WTC11 (cell line): ENCODE measurements at regions not wholly inside any gene's neighbourhood (a gene's known extent, or its start where the extent isn't known, plus 50 kb on each side); places are given as distances from the start of the nearest gene placed in this dataset.

Experiments
- ATAC-seq: fragments of 200-7000 bp; cut with Tn5 transposase; 2 replicates; pipeline ENCODE4 v1.10.0; 2021; ENCODE audit warnings: mild to moderate bottlenecking, moderate library complexity
- CTCF ChIA-PET: fragments of 300-600 bp; sonication (Branson Sonifier 250); formaldehyde crosslinking; loops from one replicate; lab custom pipeline; 2021; ENCODE audit warnings: antibody characterized with exemption; lab: Charles Lee
- POLR2A ChIA-PET: fragments of 350-600 bp; sonication (Branson Sonifier 250); formaldehyde crosslinking; loops from one replicate; lab custom pipeline; 2021; ENCODE audit warnings: antibody characterized with exemption; lab: Charles Lee
- DNase-seq: peaks from one replicate; pipeline ENCODE4 v3.0.0; 2021; ENCODE audit warnings: low spot score
- H3K27ac Mint-ChIP-seq: 2 replicates; pipeline ENCODE4 v1.8.0; 2021; ENCODE audit warnings: mixed read lengths
- H3K27me3 Mint-ChIP-seq: 2 replicates; pipeline ENCODE4 v1.8.0; 2021; ENCODE audit warnings: low read depth, mild to moderate bottlenecking, moderate library complexity, mixed read lengths
- H3K36me3 Mint-ChIP-seq: 2 replicates; pipeline ENCODE4 v1.8.0; 2021; ENCODE audit warnings: mixed read lengths
- H3K4me1 Mint-ChIP-seq: 2 replicates; pipeline ENCODE4 v1.8.0; 2022; ENCODE audit warnings: mixed read lengths
- H3K4me3 Mint-ChIP-seq: 2 replicates; pipeline ENCODE4 v1.8.0; 2021; ENCODE audit warnings: mild to moderate bottlenecking, moderate library complexity, mixed read lengths
- H3K9me3 Mint-ChIP-seq: 2 replicates; pipeline ENCODE4 v1.8.0; 2021; ENCODE audit warnings: mixed read lengths
- ELF4 ChIP-seq: sonication (generic); formaldehyde crosslinking; IDR thresholded peaks from 2 replicates; pipeline ENCODE4 v1.8.1; 2022; ENCODE audit warnings: low read depth, mild to moderate bottlenecking, moderate library complexity, missing genetic modification reagents
- ERG ChIP-seq: fragments of 250-450 bp; sonication (Bioruptor Pico); IDR thresholded peaks from 2 replicates; pipeline ENCODE4 v1.8.0; 2021; ENCODE audit warnings: mild to moderate bottlenecking
- ESRRA ChIP-seq: sonication (generic); formaldehyde crosslinking; IDR thresholded peaks from 2 replicates; pipeline ENCODE4 v1.8.1; 2022; ENCODE audit warnings: mild to moderate bottlenecking, missing genetic modification reagents, borderline replicate concordance
- GTF2I ChIP-seq: fragments of 250-450 bp; sonication (Bioruptor Pico); conservative IDR thresholded peaks from 2 replicates; pipeline ENCODE4 v1.4.0; 2021; ENCODE audit warnings: mild to moderate bottlenecking
- NFE2L1 ChIP-seq: sonication (generic); formaldehyde crosslinking; IDR thresholded peaks from 2 replicates; pipeline ENCODE4 v1.8.1; 2023; ENCODE audit warnings: missing genetic modification reagents
- PRRX2 ChIP-seq: fragments of 250-450 bp; sonication (Bioruptor Pico); IDR thresholded peaks from 2 replicates; pipeline ENCODE4 v1.8.0; 2021; ENCODE audit warnings: mild to moderate bottlenecking
- RORB ChIP-seq: fragments of 250-450 bp; sonication (Bioruptor Pico); IDR thresholded peaks from 2 replicates; pipeline ENCODE4 v1.9.0; 2021; ENCODE audit warnings: mild to moderate bottlenecking
- SMAD3 ChIP-seq: sonication (generic); formaldehyde crosslinking; IDR thresholded peaks from 2 replicates; pipeline ENCODE4 v1.8.0; 2022; ENCODE audit warnings: missing genetic modification reagents, mild to moderate bottlenecking, borderline replicate concordance
- SMAD4 ChIP-seq: sonication (generic); formaldehyde crosslinking; IDR thresholded peaks from 2 replicates; pipeline ENCODE4 v1.8.0; 2022; ENCODE audit warnings: mild to moderate bottlenecking, missing genetic modification reagents
- TEAD1 ChIP-seq: sonication (generic); formaldehyde crosslinking; IDR thresholded peaks from 2 replicates; pipeline ENCODE4 v1.8.0; 2022; ENCODE audit warnings: mild to moderate bottlenecking, missing genetic modification reagents
- ZNF138 ChIP-seq: sonication (generic); formaldehyde crosslinking; conservative IDR thresholded peaks from 2 replicates; pipeline ENCODE4 v1.8.1; 2022; ENCODE audit warnings: mild to moderate bottlenecking, moderate library complexity, missing genetic modification reagents
- ZNF232 ChIP-seq: sonication (generic); formaldehyde crosslinking; IDR thresholded peaks from 2 replicates; pipeline ENCODE4 v1.8.0; 2022; ENCODE audit warnings: mild to moderate bottlenecking, missing genetic modification reagents
- ZNF416 ChIP-seq: fragments of 250-450 bp; sonication (Bioruptor Pico); IDR thresholded peaks from 2 replicates; pipeline ENCODE4 v1.9.0; 2021; ENCODE audit warnings: mild to moderate bottlenecking, inconsistent platforms
- ZNF425 ChIP-seq: fragments of 250-450 bp; sonication (Bioruptor Pico); conservative IDR thresholded peaks from 2 replicates; pipeline ENCODE4 v1.9.0; 2021; ENCODE audit warnings: mild to moderate bottlenecking
- ZNF532 ChIP-seq: fragments of 250-450 bp; sonication (Bioruptor Pico); IDR thresholded peaks from 2 replicates; pipeline ENCODE4 v1.9.0; 2021; ENCODE audit warnings: mild to moderate bottlenecking, borderline replicate concordance
- TF ChIP-seq, protein P1 (sequence below): sonication (generic); formaldehyde crosslinking; IDR thresholded peaks from 2 replicates; pipeline ENCODE4 v1.8.1; 2022; ENCODE audit warnings: missing genetic modification reagents, borderline replicate concordance
- TF ChIP-seq, protein P2 (sequence below): sonication (generic); formaldehyde crosslinking; IDR thresholded peaks from 2 replicates; pipeline ENCODE4 v1.8.1; 2023; ENCODE audit warnings: mild to moderate bottlenecking, missing genetic modification reagents
- TF ChIP-seq, protein P3 (sequence below): sonication (generic); formaldehyde crosslinking; IDR thresholded peaks from 2 replicates; pipeline ENCODE4 v1.8.0; 2022; ENCODE audit warnings: mild to moderate bottlenecking, missing genetic modification reagents
- TF ChIP-seq, protein P4 (sequence below): sonication (generic); formaldehyde crosslinking; IDR thresholded peaks from 2 replicates; pipeline ENCODE4 v1.8.1; 2023; ENCODE audit warnings: mild to moderate bottlenecking, moderate library complexity, missing genetic modification reagents

DNA sequence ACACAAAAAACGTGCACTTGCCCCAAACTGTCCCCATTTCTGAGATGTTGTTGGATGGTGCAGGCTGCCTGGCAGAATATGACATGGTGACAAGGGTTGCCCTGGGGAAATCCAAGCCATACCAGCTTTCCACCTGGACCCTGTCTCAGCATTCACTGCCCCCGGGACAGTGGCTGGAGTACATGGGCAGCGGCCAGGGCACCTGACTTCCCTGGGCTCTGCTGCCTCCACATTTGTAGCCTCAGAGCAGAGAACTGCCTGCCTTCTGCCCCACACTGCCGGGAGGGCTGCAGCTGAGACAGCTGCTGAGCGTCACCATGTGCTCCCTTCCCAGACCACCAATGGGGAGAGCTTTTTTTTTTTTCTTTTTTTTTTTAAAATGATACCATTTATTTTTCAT, 222.9 kb upstream of the ZNF32 start:
- H3K36me3 Mint-ChIP-seq = no peaks in the 10 kb centered on the region
- TF ChIP-seq, protein P1, sequence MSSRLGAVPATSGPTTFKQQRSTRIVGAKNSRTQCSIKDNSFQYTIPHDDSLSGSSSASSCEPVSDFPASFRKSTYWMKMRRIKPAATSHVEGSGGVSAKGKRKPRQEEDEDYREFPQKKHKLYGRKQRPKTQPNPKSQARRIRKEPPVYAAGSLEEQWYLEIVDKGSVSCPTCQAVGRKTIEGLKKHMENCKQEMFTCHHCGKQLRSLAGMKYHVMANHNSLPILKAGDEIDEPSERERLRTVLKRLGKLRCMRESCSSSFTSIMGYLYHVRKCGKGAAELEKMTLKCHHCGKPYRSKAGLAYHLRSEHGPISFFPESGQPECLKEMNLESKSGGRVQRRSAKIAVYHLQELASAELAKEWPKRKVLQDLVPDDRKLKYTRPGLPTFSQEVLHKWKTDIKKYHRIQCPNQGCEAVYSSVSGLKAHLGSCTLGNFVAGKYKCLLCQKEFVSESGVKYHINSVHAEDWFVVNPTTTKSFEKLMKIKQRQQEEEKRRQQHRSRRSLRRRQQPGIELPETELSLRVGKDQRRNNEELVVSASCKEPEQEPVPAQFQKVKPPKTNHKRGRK = no peak
- TF ChIP-seq SMAD3 (CRISPR knock-in tag) (no peak), ZNF425 (CRISPR knock-in tag) (no peak), ZNF532 (CRISPR knock-in tag) (no peak), PRRX2 (CRISPR knock-in tag) (no peak), ZNF232 (CRISPR knock-in tag) (no peak), ERG (CRISPR knock-in tag) (no peak), SMAD4 (CRISPR knock-in tag) (no peak), GTF2I (no peak), RORB (CRISPR knock-in tag) (no peak)
- TF ChIP-seq, protein P2, sequence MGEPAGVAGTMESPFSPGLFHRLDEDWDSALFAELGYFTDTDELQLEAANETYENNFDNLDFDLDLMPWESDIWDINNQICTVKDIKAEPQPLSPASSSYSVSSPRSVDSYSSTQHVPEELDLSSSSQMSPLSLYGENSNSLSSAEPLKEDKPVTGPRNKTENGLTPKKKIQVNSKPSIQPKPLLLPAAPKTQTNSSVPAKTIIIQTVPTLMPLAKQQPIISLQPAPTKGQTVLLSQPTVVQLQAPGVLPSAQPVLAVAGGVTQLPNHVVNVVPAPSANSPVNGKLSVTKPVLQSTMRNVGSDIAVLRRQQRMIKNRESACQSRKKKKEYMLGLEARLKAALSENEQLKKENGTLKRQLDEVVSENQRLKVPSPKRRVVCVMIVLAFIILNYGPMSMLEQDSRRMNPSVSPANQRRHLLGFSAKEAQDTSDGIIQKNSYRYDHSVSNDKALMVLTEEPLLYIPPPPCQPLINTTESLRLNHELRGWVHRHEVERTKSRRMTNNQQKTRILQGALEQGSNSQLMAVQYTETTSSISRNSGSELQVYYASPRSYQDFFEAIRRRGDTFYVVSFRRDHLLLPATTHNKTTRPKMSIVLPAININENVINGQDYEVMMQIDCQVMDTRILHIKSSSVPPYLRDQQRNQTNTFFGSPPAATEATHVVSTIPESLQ (CRISPR knock-in tag) = no peak
- TF ChIP-seq, all 79 proteins: peak for 0
- Mint-ChIP-seq H3K27ac (no peak overlapping the region), H3K4me1 (peaks cover 5% of the 10 kb centered on the region; the same call in 1 of the 2 replicates), H3K9me3 (no peaks in the 10 kb centered on the region), H3K27me3 (no peaks in the 10 kb centered on the region), H3K4me3 (no peak overlapping the region)
- DNase-seq = no peak
- no peak for ATAC-seq
- POLR2A ChIA-PET = no interaction called here
- CTCF ChIA-PET = no interaction called here

- H3K27me3 Mint-ChIP-seq = no peaks in the 10 kb centered on the region
- CTCF ChIA-PET = no interaction called here
- H3K4me3 Mint-ChIP-seq = no peak overlapping the region
- H3K36me3 Mint-ChIP-seq = no peaks in the 10 kb centered on the region
- H3K4me1 Mint-ChIP-seq = peaks cover 5% of the 10 kb centered on the region; the same call in 1 of the 2 replicates
- no peaks in the 10 kb centered on the region for H3K9me3 Mint-ChIP-seq
- DNase-seq (no peak), ATAC-seq (no peak)
- POLR2A ChIA-PET = no interaction called here
- no peak for TF ChIP-seq ESRRA (CRISPR knock-in tag)
- TF ChIP-seq TEAD1 (CRISPR knock-in tag) = no peak
- no peak for TF ChIP-seq ZNF138 (CRISPR knock-in tag)
- TF ChIP-seq NFE2L1 (CRISPR knock-in tag) = no peak
- no peak for TF ChIP-seq ZNF416 (CRISPR knock-in tag)
- TF ChIP-seq, protein P1 = no peak
- TF ChIP-seq, protein P3, sequence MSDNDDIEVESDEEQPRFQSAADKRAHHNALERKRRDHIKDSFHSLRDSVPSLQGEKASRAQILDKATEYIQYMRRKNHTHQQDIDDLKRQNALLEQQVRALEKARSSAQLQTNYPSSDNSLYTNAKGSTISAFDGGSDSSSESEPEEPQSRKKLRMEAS (CRISPR knock-in tag) = no peak
- TF ChIP-seq, protein P4, sequence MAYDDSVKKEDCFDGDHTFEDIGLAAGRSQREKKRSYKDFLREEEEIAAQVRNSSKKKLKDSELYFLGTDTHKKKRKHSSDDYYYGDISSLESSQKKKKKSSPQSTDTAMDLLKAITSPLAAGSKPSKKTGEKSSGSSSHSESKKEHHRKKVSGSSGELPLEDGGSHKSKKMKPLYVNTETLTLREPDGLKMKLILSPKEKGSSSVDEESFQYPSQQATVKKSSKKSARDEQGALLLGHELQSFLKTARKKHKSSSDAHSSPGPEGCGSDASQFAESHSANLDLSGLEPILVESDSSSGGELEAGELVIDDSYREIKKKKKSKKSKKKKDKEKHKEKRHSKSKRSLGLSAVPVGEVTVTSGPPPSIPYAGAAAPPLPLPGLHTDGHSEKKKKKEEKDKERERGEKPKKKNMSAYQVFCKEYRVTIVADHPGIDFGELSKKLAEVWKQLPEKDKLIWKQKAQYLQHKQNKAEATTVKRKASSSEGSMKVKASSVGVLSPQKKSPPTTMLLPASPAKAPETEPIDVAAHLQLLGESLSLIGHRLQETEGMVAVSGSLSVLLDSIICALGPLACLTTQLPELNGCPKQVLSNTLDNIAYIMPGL (CRISPR knock-in tag) = no peak
- TF ChIP-seq ELF4 (CRISPR knock-in tag) = no peak
- no peak overlapping the region for H3K27ac Mint-ChIP-seq
Observed at GRCh38 chr10:43870968-43871439, 222.3 kb upstream of the ZNF32 start.
